Natural killer cell (primary cell): ENCODE measurements at regions not wholly inside any gene's neighbourhood (a gene's known extent, or its start where the extent isn't known, plus 50 kb on each side); places are given as distances from the start of the nearest gene placed in this dataset.

ENCODE experiments used
- ATAC-seq, 3 donors: fragments of 150-1000 bp in 2 of 3; fragments of 200-7000 bp in 1 of 3; cut with Tn5 transposase; 1 replicate in 1 of 3; 2 replicates in 2 of 3; pipeline ENCODE4 v1.10.0; 2021; ENCODE audit warnings: mild to moderate bottlenecking in 2 of 3, moderate library complexity in 2 of 3
- DNase-seq, 2 donors: peaks; one replicate each; pipeline versions ENCODE4 v3.0.0 to v3.0.0-alpha.2; 2013 to 2021; ENCODE audit warnings: mixed read lengths in 1 of 2
- H3K27ac ChIP-seq: one replicate; pipeline ENCODE4 v1.5.1; 2013; ENCODE audit warnings: mild to moderate bottlenecking, low read length
- H3K27me3 ChIP-seq: one replicate; pipeline ENCODE4 v1.6.1; 2013; ENCODE audit warnings: low read length; ENCODE audit not compliant: control insufficient read depth, insufficient read depth
- H3K36me3 ChIP-seq: one replicate; pipeline ENCODE4 v1.6.1; 2013; ENCODE audit warnings: low read length; ENCODE audit not compliant: control insufficient read depth, insufficient read depth
- H3K4me1 ChIP-seq: one replicate; pipeline ENCODE4 v1.6.1; 2013; ENCODE audit warnings: low read length; ENCODE audit not compliant: control insufficient read depth, insufficient read depth
- H3K4me3 ChIP-seq: one replicate; pipeline ENCODE4 v1.5.1; 2013; ENCODE audit warnings: low read length
- H3K9me3 ChIP-seq: one replicate; pipeline ENCODE4 v1.6.1; 2013; ENCODE audit warnings: low read length; ENCODE audit not compliant: control insufficient read depth, insufficient read depth
- H3K27ac Mint-ChIP-seq, 2 donors: one replicate each; pipeline ENCODE4 v1.8.0; 2022; ENCODE audit warnings: mild to moderate bottlenecking in 2 of 2, mixed read lengths in 2 of 2, moderate library complexity in 1 of 2
- H3K27me3 Mint-ChIP-seq, 2 donors: one replicate each; pipeline ENCODE4 v1.8.0; 2022; ENCODE audit warnings: low read depth in 2 of 2, mixed read lengths in 2 of 2
- H3K36me3 Mint-ChIP-seq: one replicate; pipeline ENCODE4 v1.8.0; 2022; ENCODE audit warnings: mixed read lengths
- H3K4me1 Mint-ChIP-seq, 2 donors: one replicate each; pipeline ENCODE4 v1.8.0; 2022; ENCODE audit warnings: mixed read lengths in 2 of 2
- H3K4me3 Mint-ChIP-seq: one replicate; pipeline ENCODE4 v1.8.0; 2022; ENCODE audit warnings: mild to moderate bottlenecking, moderate library complexity, mixed read lengths
- H3K9me3 Mint-ChIP-seq, 2 donors: one replicate each; pipeline ENCODE4 v1.8.0; 2022; ENCODE audit warnings: mixed read lengths in 2 of 2
- whole genome bisulfite sequencing: methylation state at CpG from one replicate; pipeline ENCODE4 v1.1.7; 2013; ENCODE audit warnings: missing lambda C conversion rate; ENCODE audit not compliant: insufficient coverage; 5-methylcytosine and 5-hydroxymethylcytosine counted together
- intact Hi-C: fragments of 100-400 bp; cut with micrococcal nuclease; formaldehyde crosslinking; loops from one replicate; pipeline ENCODE4 v1.14.2; 2022
- TF ChIP-seq, protein P1 (sequence below): fragments of 200-600 bp; IDR thresholded peaks from one replicate; pipeline ENCODE4 v1.8.0; 2022; ENCODE audit warnings: antibody characterized with exemption

DNA sequence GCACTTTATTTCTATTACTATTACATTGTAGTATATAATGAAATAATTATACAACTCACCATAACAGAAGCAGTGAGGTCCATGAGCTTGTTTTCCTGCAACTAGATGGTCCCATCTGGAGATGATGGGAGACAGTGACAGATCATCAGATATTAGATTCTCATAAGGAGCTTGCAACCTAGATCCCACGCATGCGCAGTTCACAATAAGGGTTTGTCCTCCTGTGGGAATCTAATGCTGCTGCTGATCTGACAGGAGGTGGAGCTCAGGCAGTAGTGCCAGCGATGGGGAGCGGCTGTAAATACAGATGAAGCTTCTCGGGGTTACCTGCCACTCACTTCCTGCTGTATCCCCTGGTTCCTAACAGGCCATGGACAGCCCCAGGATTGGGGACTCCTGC is 139.5 kb upstream of the TCF21 start:
- Histone ChIP-seq H3K27me3 (no peaks in the 10 kb centered on the region), H3K27ac (no peak overlapping the region), H3K4me1 (no peaks in the 10 kb centered on the region), H3K4me3 (no peak overlapping the region), H3K36me3 (no peaks in the 10 kb centered on the region), H3K9me3 (no peaks in the 10 kb centered on the region)
- Mint-ChIP-seq H3K4me3 (no peak overlapping the region), H3K9me3 (no peaks in the 10 kb centered on the region), H3K36me3 (no peaks in the 10 kb centered on the region), H3K4me1 (no peaks in the 10 kb centered on the region), H3K27ac (no peak overlapping the region), H3K27me3 (no peaks in the 10 kb centered on the region)
- ATAC-seq: no peak
- TF ChIP-seq, protein P1, sequence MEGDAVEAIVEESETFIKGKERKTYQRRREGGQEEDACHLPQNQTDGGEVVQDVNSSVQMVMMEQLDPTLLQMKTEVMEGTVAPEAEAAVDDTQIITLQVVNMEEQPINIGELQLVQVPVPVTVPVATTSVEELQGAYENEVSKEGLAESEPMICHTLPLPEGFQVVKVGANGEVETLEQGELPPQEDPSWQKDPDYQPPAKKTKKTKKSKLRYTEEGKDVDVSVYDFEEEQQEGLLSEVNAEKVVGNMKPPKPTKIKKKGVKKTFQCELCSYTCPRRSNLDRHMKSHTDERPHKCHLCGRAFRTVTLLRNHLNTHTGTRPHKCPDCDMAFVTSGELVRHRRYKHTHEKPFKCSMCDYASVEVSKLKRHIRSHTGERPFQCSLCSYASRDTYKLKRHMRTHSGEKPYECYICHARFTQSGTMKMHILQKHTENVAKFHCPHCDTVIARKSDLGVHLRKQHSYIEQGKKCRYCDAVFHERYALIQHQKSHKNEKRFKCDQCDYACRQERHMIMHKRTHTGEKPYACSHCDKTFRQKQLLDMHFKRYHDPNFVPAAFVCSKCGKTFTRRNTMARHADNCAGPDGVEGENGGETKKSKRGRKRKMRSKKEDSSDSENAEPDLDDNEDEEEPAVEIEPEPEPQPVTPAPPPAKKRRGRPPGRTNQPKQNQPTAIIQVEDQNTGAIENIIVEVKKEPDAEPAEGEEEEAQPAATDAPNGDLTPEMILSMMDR: no peak
- intact Hi-C loops: no loop called here
- no peak for DNase-seq
- 84% methylated on average over 5 of the region's 5 CpGs for WGBS

DNA sequence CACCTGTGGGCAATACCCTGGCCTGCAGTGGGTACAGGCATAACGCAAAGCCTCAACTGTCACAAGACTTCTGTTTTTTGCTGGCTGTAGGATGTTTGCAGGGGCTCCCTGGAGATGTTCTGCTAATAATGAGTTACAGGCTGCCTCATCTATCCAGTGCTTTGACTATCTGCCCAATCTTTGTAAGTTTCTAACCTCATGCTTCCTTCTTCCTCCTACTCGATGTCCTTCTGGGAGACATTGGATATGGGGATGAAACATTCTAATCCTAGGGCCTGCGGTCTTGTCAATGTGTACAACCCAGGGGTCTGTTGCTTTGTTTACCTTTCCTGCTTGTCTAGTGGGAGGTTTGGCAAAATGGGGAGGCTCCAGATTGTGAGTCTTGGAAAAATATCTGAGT is 136.8 kb upstream of the TCF21 start:
- intact Hi-C loops: no loop called here
- Histone ChIP-seq H3K9me3 (no peaks in the 10 kb centered on the region), H3K36me3 (no peaks in the 10 kb centered on the region), H3K27me3 (no peaks in the 10 kb centered on the region), H3K4me1 (no peaks in the 10 kb centered on the region), H3K27ac (no peak overlapping the region), H3K4me3 (no peak overlapping the region)
- H3K9me3 Mint-ChIP-seq: no peaks in the 10 kb centered on the region
- WGBS: 92% methylated on average over 2 of the region's 3 CpGs
- no peak overlapping the region for H3K4me3 Mint-ChIP-seq
- DNase-seq (no peak), ATAC-seq (no peak)
- H3K4me1 Mint-ChIP-seq: no peaks in the 10 kb centered on the region
- no peak overlapping the region for H3K27ac Mint-ChIP-seq
- no peaks in the 10 kb centered on the region for H3K36me3 Mint-ChIP-seq
- TF ChIP-seq, protein P1: no peak
- H3K27me3 Mint-ChIP-seq: no peaks in the 10 kb centered on the region

DNA sequence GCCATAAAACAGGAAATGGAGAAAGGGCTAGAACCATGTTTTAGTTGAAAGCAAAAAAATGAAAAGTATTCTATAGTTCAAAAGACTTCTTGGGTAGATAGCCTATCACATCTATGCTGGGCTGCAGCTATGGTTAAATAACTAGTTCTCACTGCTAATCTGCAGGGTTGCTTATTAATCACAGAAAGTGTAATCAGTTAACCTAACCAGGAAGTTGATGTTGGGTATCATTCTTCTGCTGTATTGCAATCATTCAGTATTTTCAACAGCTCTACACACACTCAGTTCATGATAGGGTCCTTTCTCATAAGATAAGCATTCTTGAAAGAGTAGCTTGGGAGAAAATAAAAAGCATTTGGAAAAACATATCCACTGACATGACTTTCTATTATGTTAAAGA is 135.2 kb upstream of the TCF21 start:
- DNase-seq: no peak
- Histone ChIP-seq H3K4me1 (no peaks in the 10 kb centered on the region), H3K27ac (no peak overlapping the region), H3K36me3 (no peaks in the 10 kb centered on the region), H3K27me3 (no peaks in the 10 kb centered on the region), H3K4me3 (no peak overlapping the region), H3K9me3 (no peaks in the 10 kb centered on the region)
- no peaks in the 10 kb centered on the region for H3K9me3 Mint-ChIP-seq
- no peaks in the 10 kb centered on the region for H3K36me3 Mint-ChIP-seq
- TF ChIP-seq, protein P1: no peak
- no peak overlapping the region for H3K4me3 Mint-ChIP-seq
- no peak for ATAC-seq
- H3K27ac Mint-ChIP-seq: no peak overlapping the region
- intact Hi-C loops: no loop called here
- no peaks in the 10 kb centered on the region for H3K27me3 Mint-ChIP-seq
- H3K4me1 Mint-ChIP-seq: no peaks in the 10 kb centered on the region

DNA sequence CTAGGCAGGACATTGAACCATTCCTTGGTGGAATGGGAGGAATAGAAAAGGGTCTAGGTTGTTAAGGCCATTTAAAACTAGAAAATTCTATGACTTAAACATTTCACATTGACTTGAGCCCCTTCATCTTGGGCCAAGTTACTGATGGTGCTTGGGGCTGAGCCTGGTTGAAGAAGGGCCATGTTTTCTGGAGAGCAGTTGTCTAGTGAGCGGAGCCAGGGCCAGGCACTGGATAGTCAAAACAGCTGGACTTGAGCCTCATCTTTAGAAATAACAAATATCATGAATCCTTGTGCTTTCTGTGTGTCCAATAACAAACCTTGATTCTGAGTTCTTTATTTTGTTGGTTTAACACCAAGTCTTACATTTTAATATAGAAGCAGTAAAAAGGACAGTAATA is 134.6 kb upstream of the TCF21 start:
- WGBS: 91% methylated on average over 1 of the region's 1 CpG
- H3K4me3 Mint-ChIP-seq: no peak overlapping the region
- no peaks in the 10 kb centered on the region for H3K9me3 Mint-ChIP-seq
- ATAC-seq (no peak), DNase-seq (no peak)
- H3K27me3 ChIP-seq: no peaks in the 10 kb centered on the region
- intact Hi-C loops: no loop called here
- TF ChIP-seq, protein P1: no peak
- H3K9me3 ChIP-seq: no peaks in the 10 kb centered on the region
- H3K4me3 ChIP-seq: no peak overlapping the region
- H3K4me1 ChIP-seq: no peaks in the 10 kb centered on the region
- no peaks in the 10 kb centered on the region for H3K36me3 Mint-ChIP-seq
- H3K27ac ChIP-seq: no peak overlapping the region
- H3K27ac Mint-ChIP-seq: no peak overlapping the region
- no peaks in the 10 kb centered on the region for H3K4me1 Mint-ChIP-seq
- no peaks in the 10 kb centered on the region for H3K27me3 Mint-ChIP-seq
- H3K36me3 ChIP-seq: no peaks in the 10 kb centered on the region
